ENCODE measurements at regions not wholly inside any gene's neighbourhood (a gene's known extent, or its start where the extent isn't known, plus 50 kb on each side); places are given as distances from the start of the nearest gene placed in this dataset.

DNA sequence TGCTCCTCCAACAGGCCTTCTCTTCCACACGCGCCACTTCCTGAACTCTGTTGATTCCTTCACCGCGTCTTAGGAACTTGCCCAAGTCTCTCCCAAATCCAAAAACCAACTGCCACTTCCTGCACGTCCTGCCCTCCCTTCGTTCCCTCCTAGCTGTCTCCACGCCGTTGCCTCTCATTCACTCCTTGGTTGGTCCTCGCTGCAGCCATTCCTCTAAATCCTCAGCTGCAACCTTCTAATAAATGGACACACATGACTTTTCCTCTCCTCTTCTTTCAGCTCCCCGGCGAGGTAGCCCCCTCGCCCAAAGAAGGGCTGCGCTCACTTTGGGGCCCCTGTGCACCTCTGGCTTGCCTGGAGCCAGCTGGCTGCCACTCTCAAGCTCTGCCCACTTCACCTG, 110.2 kb downstream of the XRCC2 start:
- H3K4me3 ChIP-seq (ENCODE audit: low read depth, low read length) = no peak overlapping the region
- TF ChIP-seq POLR2A (IDR thresholded peaks at IDR 0.05; ENCODE audit: extremely low read depth, insufficient read length) = no peak
- TF ChIP-seq, protein P1, sequence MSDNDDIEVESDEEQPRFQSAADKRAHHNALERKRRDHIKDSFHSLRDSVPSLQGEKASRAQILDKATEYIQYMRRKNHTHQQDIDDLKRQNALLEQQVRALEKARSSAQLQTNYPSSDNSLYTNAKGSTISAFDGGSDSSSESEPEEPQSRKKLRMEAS (IDR thresholded peaks at IDR 0.05; ENCODE audit: low read depth, low read length) = no peak
- TF ChIP-seq MYC (IDR thresholded peaks at IDR 0.05; ENCODE audit: low read depth, low read length) = no peak
- TF ChIP-seq, protein P2, sequence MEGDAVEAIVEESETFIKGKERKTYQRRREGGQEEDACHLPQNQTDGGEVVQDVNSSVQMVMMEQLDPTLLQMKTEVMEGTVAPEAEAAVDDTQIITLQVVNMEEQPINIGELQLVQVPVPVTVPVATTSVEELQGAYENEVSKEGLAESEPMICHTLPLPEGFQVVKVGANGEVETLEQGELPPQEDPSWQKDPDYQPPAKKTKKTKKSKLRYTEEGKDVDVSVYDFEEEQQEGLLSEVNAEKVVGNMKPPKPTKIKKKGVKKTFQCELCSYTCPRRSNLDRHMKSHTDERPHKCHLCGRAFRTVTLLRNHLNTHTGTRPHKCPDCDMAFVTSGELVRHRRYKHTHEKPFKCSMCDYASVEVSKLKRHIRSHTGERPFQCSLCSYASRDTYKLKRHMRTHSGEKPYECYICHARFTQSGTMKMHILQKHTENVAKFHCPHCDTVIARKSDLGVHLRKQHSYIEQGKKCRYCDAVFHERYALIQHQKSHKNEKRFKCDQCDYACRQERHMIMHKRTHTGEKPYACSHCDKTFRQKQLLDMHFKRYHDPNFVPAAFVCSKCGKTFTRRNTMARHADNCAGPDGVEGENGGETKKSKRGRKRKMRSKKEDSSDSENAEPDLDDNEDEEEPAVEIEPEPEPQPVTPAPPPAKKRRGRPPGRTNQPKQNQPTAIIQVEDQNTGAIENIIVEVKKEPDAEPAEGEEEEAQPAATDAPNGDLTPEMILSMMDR (IDR thresholded peaks at IDR 0.05; ENCODE audit: low read depth, low read length) = no peak
- DNase-seq (ENCODE audit: low read depth) = no peak

DNA sequence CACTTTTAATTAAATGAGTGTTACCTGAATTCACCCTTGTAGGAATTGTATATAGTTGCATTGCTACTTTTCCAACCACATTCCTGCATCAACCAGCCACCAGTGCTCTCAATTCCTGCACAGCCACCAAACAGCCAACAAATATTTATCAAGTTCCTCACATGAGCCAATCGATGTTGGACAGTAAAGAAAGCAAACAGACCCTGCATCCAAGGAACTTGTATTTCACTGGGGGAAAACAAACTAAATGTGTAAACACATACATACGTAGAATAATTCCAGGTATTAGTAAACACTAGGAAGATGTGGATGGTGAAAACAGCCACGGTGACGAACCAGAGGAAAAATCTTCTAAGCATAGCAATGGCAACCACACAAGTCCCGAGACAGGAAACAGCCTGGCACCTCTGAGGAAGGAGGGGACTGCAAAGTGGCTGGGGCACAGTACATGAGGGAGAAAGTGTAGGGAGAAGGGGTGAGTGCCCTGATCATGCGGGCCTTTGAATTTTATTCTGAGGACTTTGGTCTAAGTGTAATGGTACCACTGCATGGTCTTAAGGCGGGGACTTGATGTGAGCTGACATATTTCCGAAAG, 111.2 kb downstream of the XRCC2 start:
- DNase-seq (ENCODE audit: low read depth) = no peak
- H3K4me3 ChIP-seq (ENCODE audit: low read depth, low read length) = no peak overlapping the region
- TF ChIP-seq, protein P1 (IDR thresholded peaks at IDR 0.05; ENCODE audit: low read depth, low read length) = no peak
- TF ChIP-seq MYC (IDR thresholded peaks at IDR 0.05; ENCODE audit: low read depth, low read length) = no peak
- TF ChIP-seq POLR2A (IDR thresholded peaks at IDR 0.05; ENCODE audit: extremely low read depth, insufficient read length) = no peak
- TF ChIP-seq, protein P2 (IDR thresholded peaks at IDR 0.05; ENCODE audit: low read depth, low read length) = no peak

DNA sequence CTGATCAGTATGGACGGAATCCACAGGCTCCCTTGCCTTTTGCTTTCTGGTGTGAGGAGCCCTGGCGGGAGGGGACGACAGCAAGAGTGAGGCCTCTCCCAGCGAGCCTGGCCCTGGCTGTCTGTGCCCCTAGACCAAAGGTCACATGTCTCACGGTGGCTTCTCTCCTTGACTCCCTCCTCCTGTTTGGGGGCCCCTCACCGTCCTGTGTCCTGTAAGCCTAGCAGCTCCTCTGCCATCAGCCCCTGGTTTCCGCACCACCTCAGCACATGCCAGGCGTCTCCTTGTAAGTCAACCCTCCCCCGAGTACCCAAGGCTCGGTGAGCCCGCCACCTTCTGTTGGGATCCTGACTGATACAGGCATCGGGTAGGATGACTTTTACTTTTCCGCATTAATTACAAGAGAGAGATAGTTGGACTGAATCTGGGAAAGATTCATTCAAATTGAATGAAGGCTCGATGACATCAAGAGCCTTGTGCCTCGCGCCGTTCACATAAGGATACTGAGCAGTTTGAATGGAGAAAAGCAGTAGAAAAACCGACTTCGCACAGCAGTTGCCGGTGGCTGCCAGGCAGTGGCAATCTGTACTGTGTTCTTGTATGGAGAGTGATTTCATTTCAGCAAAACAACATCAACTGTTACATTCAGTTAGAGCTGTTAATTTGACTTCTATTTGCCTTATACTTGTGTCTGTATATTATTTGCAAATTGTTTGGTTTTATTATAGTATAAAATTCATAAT, 119.8 kb downstream of the XRCC2 start:
- H3K4me3 ChIP-seq (ENCODE audit: low read depth, low read length) = no peak overlapping the region
- DNase-seq (ENCODE audit: low read depth) = no peak
- TF ChIP-seq, protein P1 (IDR thresholded peaks at IDR 0.05; ENCODE audit: low read depth, low read length) = no peak
- TF ChIP-seq POLR2A (IDR thresholded peaks at IDR 0.05; ENCODE audit: extremely low read depth, insufficient read length) (no peak), MYC (IDR thresholded peaks at IDR 0.05; ENCODE audit: low read depth, low read length) (no peak)
- TF ChIP-seq, protein P2 (IDR thresholded peaks at IDR 0.05; ENCODE audit: low read depth, low read length) = no peak

DNA sequence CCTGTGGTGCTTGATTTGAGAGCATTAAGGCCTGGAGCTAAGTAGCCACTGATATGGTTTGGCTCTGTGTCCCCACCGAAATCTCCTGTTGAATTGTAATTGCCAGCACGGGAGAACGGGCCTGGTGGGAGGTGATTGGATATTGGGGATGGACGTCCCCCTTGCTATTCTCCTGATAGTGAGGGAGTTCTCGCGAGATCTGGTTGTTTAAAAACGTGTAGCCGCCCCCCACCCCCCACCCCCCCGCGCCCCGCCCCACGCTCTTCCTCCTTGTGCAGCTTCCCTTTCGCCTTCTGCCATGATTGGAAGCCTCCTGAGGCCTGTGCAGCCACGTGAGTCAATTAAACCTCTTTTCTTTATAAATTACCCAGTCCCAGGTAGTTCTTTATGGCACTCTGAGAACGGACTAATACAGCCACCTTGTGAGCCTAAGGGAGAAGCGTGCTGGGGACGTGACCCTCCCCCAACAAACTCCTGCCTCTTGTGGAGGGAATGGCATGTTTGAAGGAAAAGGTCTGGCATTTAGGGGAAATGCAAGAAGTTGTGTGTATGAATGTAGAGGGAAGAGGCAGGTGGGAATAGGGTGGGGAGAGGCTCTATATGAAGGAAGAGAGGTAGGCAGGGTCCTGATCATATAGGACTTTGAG, 118.0 kb upstream of the KMT2C start:
- TF ChIP-seq POLR2A (IDR thresholded peaks at IDR 0.05; ENCODE audit: extremely low read depth, insufficient read length) (no peak), MYC (IDR thresholded peaks at IDR 0.05; ENCODE audit: low read depth, low read length) (no peak)
- TF ChIP-seq, protein P2 (IDR thresholded peaks at IDR 0.05; ENCODE audit: low read depth, low read length) = no peak
- TF ChIP-seq, protein P1 (IDR thresholded peaks at IDR 0.05; ENCODE audit: low read depth, low read length) = no peak
- no peak overlapping the region for H3K4me3 ChIP-seq (ENCODE audit: low read depth, low read length)
- no peak for DNase-seq (ENCODE audit: low read depth)

DNA sequence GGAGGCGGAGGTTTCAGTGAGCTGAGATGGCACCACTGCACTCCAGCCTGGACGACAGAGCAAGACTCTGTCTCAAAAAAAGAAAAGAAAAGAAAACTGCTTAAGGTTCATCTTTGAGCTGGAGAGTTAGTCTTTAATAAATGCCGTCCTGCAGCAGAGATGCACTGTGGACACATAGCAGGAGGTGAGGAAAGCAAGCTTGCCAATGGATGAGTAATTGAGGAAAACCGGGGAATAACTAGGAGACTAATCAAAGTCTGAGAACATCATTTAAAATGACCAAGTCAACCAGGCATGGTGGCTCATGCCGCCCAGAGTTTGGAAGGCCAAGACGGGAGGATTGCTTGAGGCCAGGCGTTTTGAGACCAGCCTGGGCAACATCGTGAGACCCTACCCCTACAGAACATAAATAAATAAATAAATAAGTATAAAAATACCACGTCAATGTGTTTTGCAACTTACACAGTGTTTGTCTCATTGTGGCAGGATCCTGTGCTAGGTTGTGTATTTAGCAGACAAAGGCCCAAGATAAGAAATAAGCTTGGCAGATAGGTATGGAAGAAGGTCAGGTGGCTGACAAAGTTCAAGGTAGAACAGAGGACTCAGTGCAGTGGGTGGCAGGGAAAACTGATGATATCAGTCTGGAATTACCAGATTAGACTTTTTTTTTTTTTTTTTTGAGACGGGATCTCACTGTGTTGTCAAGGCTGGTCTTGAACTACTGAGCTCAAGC, 115.7 kb upstream of the KMT2C start:
- no peak for DNase-seq (ENCODE audit: low read depth)
- H3K4me3 ChIP-seq (ENCODE audit: low read depth, low read length) = no peak overlapping the region
- TF ChIP-seq, protein P2 (IDR thresholded peaks at IDR 0.05; ENCODE audit: low read depth, low read length) = no peak
- TF ChIP-seq MYC (IDR thresholded peaks at IDR 0.05; ENCODE audit: low read depth, low read length) (no peak), POLR2A (IDR thresholded peaks at IDR 0.05; ENCODE audit: extremely low read depth, insufficient read length) (no peak)
- TF ChIP-seq, protein P1 (IDR thresholded peaks at IDR 0.05; ENCODE audit: low read depth, low read length) = no peak
